WTC11 (cell line): ENCODE measurements at regions not wholly inside any gene's neighbourhood (a gene's known extent, or its start where the extent isn't known, plus 50 kb on each side); places are given as distances from the start of the nearest gene placed in this dataset.

Experiments
- ATAC-seq: fragments of 200-7000 bp; cut with Tn5 transposase; 2 replicates; pipeline ENCODE4 v1.10.0; 2021; ENCODE audit warnings: mild to moderate bottlenecking, moderate library complexity
- CTCF ChIA-PET: fragments of 300-600 bp; sonication (Branson Sonifier 250); formaldehyde crosslinking; loops from one replicate; lab custom pipeline; 2021; ENCODE audit warnings: antibody characterized with exemption; lab: Charles Lee
- POLR2A ChIA-PET: fragments of 350-600 bp; sonication (Branson Sonifier 250); formaldehyde crosslinking; loops from one replicate; lab custom pipeline; 2021; ENCODE audit warnings: antibody characterized with exemption; lab: Charles Lee
- DNase-seq: peaks from one replicate; pipeline ENCODE4 v3.0.0; 2021; ENCODE audit warnings: low spot score
- H3K27ac Mint-ChIP-seq: 2 replicates; pipeline ENCODE4 v1.8.0; 2021; ENCODE audit warnings: mixed read lengths
- H3K27me3 Mint-ChIP-seq: 2 replicates; pipeline ENCODE4 v1.8.0; 2021; ENCODE audit warnings: low read depth, mild to moderate bottlenecking, moderate library complexity, mixed read lengths
- H3K36me3 Mint-ChIP-seq: 2 replicates; pipeline ENCODE4 v1.8.0; 2021; ENCODE audit warnings: mixed read lengths
- H3K4me1 Mint-ChIP-seq: 2 replicates; pipeline ENCODE4 v1.8.0; 2022; ENCODE audit warnings: mixed read lengths
- H3K4me3 Mint-ChIP-seq: 2 replicates; pipeline ENCODE4 v1.8.0; 2021; ENCODE audit warnings: mild to moderate bottlenecking, moderate library complexity, mixed read lengths
- H3K9me3 Mint-ChIP-seq: 2 replicates; pipeline ENCODE4 v1.8.0; 2021; ENCODE audit warnings: mixed read lengths
- CBFB ChIP-seq: sonication (generic); formaldehyde crosslinking; IDR thresholded peaks from 2 replicates; pipeline ENCODE4 v1.8.1; 2022; ENCODE audit warnings: mild to moderate bottlenecking, low read depth, missing genetic modification reagents
- ERG ChIP-seq: fragments of 250-450 bp; sonication (Bioruptor Pico); IDR thresholded peaks from 2 replicates; pipeline ENCODE4 v1.8.0; 2021; ENCODE audit warnings: mild to moderate bottlenecking
- FOXP4 ChIP-seq: sonication (generic); formaldehyde crosslinking; IDR thresholded peaks from 2 replicates; pipeline ENCODE4 v1.8.0; 2022; ENCODE audit warnings: mild to moderate bottlenecking, missing genetic modification reagents
- GRHL2 ChIP-seq: fragments of 250-450 bp; sonication (Bioruptor Pico); IDR thresholded peaks from 2 replicates; pipeline ENCODE4 v1.8.0; 2022; ENCODE audit warnings: mild to moderate bottlenecking, moderate library complexity; ENCODE audit not compliant: insufficient replicate concordance, severe bottlenecking
- HMGA2 ChIP-seq: fragments of 250-450 bp; sonication (Bioruptor Pico); IDR thresholded peaks from 2 replicates; pipeline ENCODE4 v1.4.0; 2021; ENCODE audit warnings: mild to moderate bottlenecking, moderate library complexity
- KAT7 ChIP-seq: sonication (generic); formaldehyde crosslinking; IDR thresholded peaks from 2 replicates; pipeline ENCODE4 v1.8.1; 2023; ENCODE audit warnings: missing genetic modification reagents, mild to moderate bottlenecking, borderline replicate concordance
- MXD4 ChIP-seq: fragments of 250-450 bp; sonication (Bioruptor Pico); IDR thresholded peaks from 2 replicates; pipeline ENCODE4 v1.8.0; 2021; ENCODE audit warnings: mild to moderate bottlenecking, moderate library complexity, borderline replicate concordance
- NFYB ChIP-seq: sonication (generic); formaldehyde crosslinking; conservative IDR thresholded peaks from 2 replicates; pipeline ENCODE4 v1.8.0; 2022; ENCODE audit warnings: low read depth, missing genetic modification reagents
- SMAD4 ChIP-seq: sonication (generic); formaldehyde crosslinking; IDR thresholded peaks from 2 replicates; pipeline ENCODE4 v1.8.0; 2022; ENCODE audit warnings: mild to moderate bottlenecking, missing genetic modification reagents
- ZMAT4 ChIP-seq: fragments of 250-450 bp; sonication (Bioruptor Pico); IDR thresholded peaks from 2 replicates; pipeline ENCODE4 v1.9.0; 2021; ENCODE audit warnings: mild to moderate bottlenecking
- ZNF317 ChIP-seq: sonication (generic); formaldehyde crosslinking; IDR thresholded peaks from 2 replicates; pipeline ENCODE4 v1.8.1; 2023; ENCODE audit warnings: low read depth, mild to moderate bottlenecking, moderate library complexity, missing genetic modification reagents, borderline replicate concordance
- ZNF512 ChIP-seq: sonication (generic); formaldehyde crosslinking; IDR thresholded peaks from 2 replicates; pipeline ENCODE4 v1.8.1; 2022; ENCODE audit warnings: missing genetic modification reagents, borderline replicate concordance
- TF ChIP-seq, protein P1 (sequence below): fragments of 250-450 bp; sonication (Bioruptor Pico); IDR thresholded peaks from 2 replicates; pipeline ENCODE4 v1.9.0; 2021; ENCODE audit warnings: mild to moderate bottlenecking
- TF ChIP-seq, protein P2 (sequence below): sonication (generic); formaldehyde crosslinking; IDR thresholded peaks from 2 replicates; pipeline ENCODE4 v1.8.0; 2023; ENCODE audit warnings: mild to moderate bottlenecking, missing genetic modification reagents
- TF ChIP-seq, protein P3 (sequence below): sonication (generic); formaldehyde crosslinking; conservative IDR thresholded peaks from 2 replicates; pipeline ENCODE4 v1.8.1; 2022; ENCODE audit warnings: mild to moderate bottlenecking, missing genetic modification reagents

GRCh38 chr10:36236931-36237330 lies 594.8 kb upstream of the FZD8 start:
- CTCF ChIA-PET: no interaction called here
- H3K4me1 Mint-ChIP-seq: no peaks in the 10 kb centered on the region

More at GRCh38 chr10:36236931-36237330, 594.8 kb upstream of the FZD8 start:
- H3K9me3 Mint-ChIP-seq: peaks cover 23% of the 10 kb centered on the region
- DNase-seq: no peak
- H3K4me3 Mint-ChIP-seq: no peak overlapping the region
- peaks cover 8% of the 10 kb centered on the region for H3K36me3 Mint-ChIP-seq
- POLR2A ChIA-PET: no interaction called here
- H3K27ac Mint-ChIP-seq: no peak overlapping the region
- H3K27me3 Mint-ChIP-seq: no peaks in the 10 kb centered on the region
- no peak for ATAC-seq
- TF ChIP-seq, protein P1, sequence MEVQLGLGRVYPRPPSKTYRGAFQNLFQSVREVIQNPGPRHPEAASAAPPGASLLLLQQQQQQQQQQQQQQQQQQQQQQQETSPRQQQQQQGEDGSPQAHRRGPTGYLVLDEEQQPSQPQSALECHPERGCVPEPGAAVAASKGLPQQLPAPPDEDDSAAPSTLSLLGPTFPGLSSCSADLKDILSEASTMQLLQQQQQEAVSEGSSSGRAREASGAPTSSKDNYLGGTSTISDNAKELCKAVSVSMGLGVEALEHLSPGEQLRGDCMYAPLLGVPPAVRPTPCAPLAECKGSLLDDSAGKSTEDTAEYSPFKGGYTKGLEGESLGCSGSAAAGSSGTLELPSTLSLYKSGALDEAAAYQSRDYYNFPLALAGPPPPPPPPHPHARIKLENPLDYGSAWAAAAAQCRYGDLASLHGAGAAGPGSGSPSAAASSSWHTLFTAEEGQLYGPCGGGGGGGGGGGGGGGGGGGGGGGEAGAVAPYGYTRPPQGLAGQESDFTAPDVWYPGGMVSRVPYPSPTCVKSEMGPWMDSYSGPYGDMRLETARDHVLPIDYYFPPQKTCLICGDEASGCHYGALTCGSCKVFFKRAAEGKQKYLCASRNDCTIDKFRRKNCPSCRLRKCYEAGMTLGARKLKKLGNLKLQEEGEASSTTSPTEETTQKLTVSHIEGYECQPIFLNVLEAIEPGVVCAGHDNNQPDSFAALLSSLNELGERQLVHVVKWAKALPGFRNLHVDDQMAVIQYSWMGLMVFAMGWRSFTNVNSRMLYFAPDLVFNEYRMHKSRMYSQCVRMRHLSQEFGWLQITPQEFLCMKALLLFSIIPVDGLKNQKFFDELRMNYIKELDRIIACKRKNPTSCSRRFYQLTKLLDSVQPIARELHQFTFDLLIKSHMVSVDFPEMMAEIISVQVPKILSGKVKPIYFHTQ (CRISPR knock-in tag): no peak
- TF ChIP-seq SMAD4 (CRISPR knock-in tag): no peak
- TF ChIP-seq GRHL2 (CRISPR knock-in tag): no peak
- TF ChIP-seq, protein P2, sequence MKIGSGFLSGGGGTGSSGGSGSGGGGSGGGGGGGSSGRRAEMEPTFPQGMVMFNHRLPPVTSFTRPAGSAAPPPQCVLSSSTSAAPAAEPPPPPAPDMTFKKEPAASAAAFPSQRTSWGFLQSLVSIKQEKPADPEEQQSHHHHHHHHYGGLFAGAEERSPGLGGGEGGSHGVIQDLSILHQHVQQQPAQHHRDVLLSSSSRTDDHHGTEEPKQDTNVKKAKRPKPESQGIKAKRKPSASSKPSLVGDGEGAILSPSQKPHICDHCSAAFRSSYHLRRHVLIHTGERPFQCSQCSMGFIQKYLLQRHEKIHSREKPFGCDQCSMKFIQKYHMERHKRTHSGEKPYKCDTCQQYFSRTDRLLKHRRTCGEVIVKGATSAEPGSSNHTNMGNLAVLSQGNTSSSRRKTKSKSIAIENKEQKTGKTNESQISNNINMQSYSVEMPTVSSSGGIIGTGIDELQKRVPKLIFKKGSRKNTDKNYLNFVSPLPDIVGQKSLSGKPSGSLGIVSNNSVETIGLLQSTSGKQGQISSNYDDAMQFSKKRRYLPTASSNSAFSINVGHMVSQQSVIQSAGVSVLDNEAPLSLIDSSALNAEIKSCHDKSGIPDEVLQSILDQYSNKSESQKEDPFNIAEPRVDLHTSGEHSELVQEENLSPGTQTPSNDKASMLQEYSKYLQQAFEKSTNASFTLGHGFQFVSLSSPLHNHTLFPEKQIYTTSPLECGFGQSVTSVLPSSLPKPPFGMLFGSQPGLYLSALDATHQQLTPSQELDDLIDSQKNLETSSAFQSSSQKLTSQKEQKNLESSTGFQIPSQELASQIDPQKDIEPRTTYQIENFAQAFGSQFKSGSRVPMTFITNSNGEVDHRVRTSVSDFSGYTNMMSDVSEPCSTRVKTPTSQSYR: no peak
- no peak for TF ChIP-seq ERG
- no peak for TF ChIP-seq HMGA2 (CRISPR knock-in tag)
- TF ChIP-seq FOXP4 (CRISPR knock-in tag): no peak
- TF ChIP-seq MXD4: no peak
- no peak for TF ChIP-seq KAT7
- no peak for TF ChIP-seq ZMAT4 (CRISPR knock-in tag)
- TF ChIP-seq, protein P3, sequence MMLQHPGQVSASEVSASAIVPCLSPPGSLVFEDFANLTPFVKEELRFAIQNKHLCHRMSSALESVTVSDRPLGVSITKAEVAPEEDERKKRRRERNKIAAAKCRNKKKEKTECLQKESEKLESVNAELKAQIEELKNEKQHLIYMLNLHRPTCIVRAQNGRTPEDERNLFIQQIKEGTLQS (CRISPR knock-in tag): no peak
- TF ChIP-seq ZNF512 (CRISPR knock-in tag): no peak
- TF ChIP-seq CBFB (CRISPR knock-in tag): no peak
- no peak for TF ChIP-seq ZNF317 (CRISPR knock-in tag)
- no peak for TF ChIP-seq NFYB
